ENCODE measurements at regions not wholly inside any gene's neighbourhood (a gene's known extent, or its start where the extent isn't known, plus 50 kb on each side); places are given as distances from the start of the nearest gene placed in this dataset.

DNA sequence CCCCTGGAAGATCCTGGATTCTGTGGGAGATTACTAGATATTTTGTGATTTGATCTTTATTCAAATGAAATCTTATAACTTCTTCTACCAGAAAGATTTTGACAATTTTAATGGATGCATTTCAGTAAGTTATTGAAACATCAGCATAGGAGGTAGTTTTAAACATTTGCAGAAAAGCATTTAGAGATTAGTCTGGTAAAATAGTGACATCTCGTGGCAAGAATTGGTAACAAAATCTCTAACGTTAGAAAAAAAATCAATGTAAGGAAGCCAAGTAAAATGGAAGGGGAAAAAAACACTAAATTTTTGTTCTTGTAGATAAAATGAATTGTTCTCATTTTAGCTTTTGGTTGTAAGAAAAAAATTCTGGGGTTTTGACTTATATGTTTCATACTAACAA, 73.3 kb downstream of the TASL start:
- FAIRE-seq (peak; percentile 79), DNase-seq (ENCODE audit: insufficient read length, low spot score) (no peak)
- peak; percentile 28 for TF ChIP-seq CTCF (IDR thresholded peaks at IDR 0.05; ENCODE audit: insufficient read depth, missing control alignments)

DNA sequence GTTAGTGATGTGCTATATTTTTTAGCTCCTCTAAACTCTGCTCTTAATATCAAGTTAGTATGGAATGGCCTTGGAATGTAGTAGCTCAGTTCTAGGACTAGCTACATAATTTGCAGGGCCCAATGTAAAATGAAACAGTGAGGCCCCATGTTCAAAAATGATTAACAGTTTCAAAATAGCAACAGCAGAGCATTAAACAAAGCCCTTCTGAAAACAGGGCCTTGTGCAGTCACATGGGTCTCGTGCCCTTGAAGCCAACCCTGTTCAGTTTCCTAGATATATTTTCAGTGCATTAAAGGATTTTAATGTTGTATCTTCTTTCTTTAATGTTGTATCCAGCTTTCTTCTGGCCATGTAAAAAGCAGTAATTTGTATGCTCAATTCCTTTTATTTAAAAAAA, 82.1 kb downstream of the TASL start:
- FAIRE-seq (no peak), DNase-seq (ENCODE audit: insufficient read length, low spot score) (no peak)
- no peak for TF ChIP-seq CTCF (IDR thresholded peaks at IDR 0.05; ENCODE audit: insufficient read depth, missing control alignments)

DNA sequence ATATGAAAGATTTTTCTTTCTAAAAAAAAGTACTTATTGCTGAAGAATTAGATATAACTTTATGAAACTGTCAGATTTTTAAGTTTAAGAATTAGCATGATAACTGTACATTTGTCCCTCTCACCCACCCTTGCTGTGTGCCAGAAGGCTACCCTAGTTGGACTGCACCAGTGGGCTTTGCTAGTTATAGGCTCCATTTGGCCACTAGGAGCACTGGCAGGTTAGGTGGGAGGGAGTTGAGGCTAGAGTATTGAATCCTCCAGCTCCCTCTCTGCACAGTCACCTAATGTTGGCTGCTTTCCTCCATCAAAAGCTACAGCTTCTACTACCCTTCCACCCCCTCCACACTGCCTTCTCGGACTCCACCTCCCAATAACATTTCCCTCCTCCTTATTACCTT, 84.2 kb downstream of the TASL start:
- TF ChIP-seq CTCF (IDR thresholded peaks at IDR 0.05; ENCODE audit: insufficient read depth, missing control alignments) = no peak
- FAIRE-seq (no peak), DNase-seq (ENCODE audit: insufficient read length, low spot score) (no peak)

DNA sequence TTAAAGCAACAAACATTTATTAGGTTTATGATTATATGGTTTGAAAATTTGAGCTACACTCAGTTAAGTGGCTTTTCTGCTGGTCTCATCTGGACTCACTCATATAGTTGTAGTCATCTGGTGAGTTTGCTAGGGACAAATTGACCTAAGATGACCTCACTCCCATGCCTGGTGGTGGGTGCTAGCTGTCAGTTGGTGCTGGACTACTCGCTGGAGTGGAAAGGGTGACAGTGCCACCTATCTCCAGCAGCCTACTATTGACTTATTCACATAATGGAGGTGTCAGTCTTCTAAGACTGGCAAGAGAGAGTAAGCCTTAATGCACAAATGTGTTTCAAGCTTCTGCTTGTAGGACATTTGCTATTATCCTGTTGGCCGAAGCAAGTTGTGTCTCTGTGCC, 88.2 kb downstream of the TASL start:
- TF ChIP-seq CTCF (IDR thresholded peaks at IDR 0.05; ENCODE audit: insufficient read depth, missing control alignments) = no peak
- DNase-seq (ENCODE audit: insufficient read length, low spot score) (no peak), FAIRE-seq (no peak)

- no peak for DNase-seq (ENCODE audit: insufficient read length, low spot score)
- no peak for FAIRE-seq
- TF ChIP-seq CTCF (IDR thresholded peaks at IDR 0.05; ENCODE audit: insufficient read depth, missing control alignments) = no peak
Measured at GRCh38 chrX:30488092-30488491, 89.5 kb downstream of the TASL start.

DNA sequence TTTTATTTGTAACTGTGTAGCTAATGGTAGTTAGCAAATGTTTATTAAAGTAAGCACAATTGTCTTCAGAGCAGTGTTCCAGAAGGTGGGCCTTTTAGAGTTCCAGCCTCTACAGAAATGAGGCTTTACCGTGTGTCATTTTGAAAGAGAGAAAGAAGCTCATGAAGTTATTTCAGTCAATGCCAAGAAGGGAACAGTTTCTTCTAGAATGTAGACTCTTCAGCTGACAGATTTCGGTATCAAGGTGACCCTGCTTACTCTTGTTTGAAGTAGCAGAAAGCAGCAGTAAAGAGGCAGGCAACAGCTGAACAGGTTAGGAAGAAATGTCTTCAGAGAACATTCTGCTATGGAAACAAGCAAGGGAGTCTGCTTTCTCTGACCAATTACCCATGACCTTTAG, 93.6 kb downstream of the TASL start:
- TF ChIP-seq CTCF (IDR thresholded peaks at IDR 0.05; ENCODE audit: insufficient read depth, missing control alignments) = no peak
- FAIRE-seq (no peak), DNase-seq (ENCODE audit: insufficient read length, low spot score) (no peak)

- DNase-seq (ENCODE audit: insufficient read length, low spot score) = no peak
- TF ChIP-seq CTCF (IDR thresholded peaks at IDR 0.05; ENCODE audit: insufficient read depth, missing control alignments) = no peak
- FAIRE-seq = no peak
Measured at GRCh38 chrX:30468471-30468870, 109.1 kb downstream of the TASL start.
